D721Med (cell line): ENCODE measurements at regions not wholly inside any gene's neighbourhood (a gene's known extent, or its start where the extent isn't known, plus 50 kb on each side); places are given as distances from the start of the nearest gene placed in this dataset.
A peak's percentile ranks its signal among the peaks of the same experiment; 100 is the strongest.

Experiments
- DNase-seq: peaks from one replicate; pipeline ENCODE4 v3.0.0; 2011; ENCODE audit warnings: low spot score; ENCODE audit not compliant: insufficient read length
- FAIRE-seq: peaks from 2 replicates; lab custom pipeline; 2011; peaks lifted over from hg19 to GRCh38; lab: Jason Lieb, UNC
- TF ChIP-seq, protein P1 (sequence below): IDR thresholded peaks from 2 replicates; pipeline ENCODE4 v1.5.1; 2012; ENCODE audit warnings: mild to moderate bottlenecking, control low read depth; ENCODE audit not compliant: insufficient read depth; ENCODE audit errors: missing control alignments

DNA sequence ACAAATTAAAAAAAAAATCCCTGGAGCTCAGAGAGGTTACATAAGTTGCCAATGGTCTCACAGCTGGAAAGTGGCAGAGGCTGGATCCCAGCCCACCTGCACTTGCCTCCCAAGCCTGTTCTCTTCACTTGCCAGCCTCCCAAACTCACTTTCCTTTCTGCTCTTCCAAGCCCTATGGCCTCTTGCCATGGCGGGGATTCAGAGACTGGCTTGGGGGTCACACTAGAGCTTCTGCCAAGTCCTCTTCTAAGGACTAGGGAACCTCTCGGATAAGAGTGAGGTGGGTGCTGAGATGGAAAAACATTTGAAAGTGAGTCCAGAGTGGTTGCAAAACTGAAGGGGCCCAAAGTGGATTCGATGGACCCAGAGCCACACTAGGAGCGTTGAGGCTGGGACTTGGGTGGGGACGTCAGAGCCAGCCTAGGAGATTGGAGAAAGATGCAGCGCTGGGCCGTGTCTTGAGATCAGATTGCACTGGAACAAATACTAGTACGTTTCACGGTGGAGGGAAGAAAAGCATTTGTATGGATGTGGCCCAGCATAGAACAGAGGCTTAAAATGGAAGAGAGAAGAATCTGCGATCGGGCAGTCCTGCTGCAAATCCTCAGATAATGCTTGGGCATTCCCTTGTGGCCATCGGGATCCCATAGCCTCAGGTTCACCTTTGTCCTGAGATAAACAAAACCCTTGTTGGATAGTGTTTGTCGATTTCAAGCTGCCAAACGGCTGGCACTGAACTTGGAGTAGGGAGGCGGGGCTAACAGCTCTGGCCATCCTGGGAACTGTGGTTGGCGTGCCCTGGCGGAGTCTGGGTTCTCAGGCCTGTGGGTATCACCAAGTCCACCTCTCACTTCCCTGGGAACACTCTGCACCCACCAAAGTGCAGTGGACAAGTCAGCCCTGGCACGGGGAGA is 84.8 kb downstream of the ING1 start:
- no peak for DNase-seq
- TF ChIP-seq, protein P1, sequence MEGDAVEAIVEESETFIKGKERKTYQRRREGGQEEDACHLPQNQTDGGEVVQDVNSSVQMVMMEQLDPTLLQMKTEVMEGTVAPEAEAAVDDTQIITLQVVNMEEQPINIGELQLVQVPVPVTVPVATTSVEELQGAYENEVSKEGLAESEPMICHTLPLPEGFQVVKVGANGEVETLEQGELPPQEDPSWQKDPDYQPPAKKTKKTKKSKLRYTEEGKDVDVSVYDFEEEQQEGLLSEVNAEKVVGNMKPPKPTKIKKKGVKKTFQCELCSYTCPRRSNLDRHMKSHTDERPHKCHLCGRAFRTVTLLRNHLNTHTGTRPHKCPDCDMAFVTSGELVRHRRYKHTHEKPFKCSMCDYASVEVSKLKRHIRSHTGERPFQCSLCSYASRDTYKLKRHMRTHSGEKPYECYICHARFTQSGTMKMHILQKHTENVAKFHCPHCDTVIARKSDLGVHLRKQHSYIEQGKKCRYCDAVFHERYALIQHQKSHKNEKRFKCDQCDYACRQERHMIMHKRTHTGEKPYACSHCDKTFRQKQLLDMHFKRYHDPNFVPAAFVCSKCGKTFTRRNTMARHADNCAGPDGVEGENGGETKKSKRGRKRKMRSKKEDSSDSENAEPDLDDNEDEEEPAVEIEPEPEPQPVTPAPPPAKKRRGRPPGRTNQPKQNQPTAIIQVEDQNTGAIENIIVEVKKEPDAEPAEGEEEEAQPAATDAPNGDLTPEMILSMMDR, result no peak
- FAIRE-seq, result no peak

DNA sequence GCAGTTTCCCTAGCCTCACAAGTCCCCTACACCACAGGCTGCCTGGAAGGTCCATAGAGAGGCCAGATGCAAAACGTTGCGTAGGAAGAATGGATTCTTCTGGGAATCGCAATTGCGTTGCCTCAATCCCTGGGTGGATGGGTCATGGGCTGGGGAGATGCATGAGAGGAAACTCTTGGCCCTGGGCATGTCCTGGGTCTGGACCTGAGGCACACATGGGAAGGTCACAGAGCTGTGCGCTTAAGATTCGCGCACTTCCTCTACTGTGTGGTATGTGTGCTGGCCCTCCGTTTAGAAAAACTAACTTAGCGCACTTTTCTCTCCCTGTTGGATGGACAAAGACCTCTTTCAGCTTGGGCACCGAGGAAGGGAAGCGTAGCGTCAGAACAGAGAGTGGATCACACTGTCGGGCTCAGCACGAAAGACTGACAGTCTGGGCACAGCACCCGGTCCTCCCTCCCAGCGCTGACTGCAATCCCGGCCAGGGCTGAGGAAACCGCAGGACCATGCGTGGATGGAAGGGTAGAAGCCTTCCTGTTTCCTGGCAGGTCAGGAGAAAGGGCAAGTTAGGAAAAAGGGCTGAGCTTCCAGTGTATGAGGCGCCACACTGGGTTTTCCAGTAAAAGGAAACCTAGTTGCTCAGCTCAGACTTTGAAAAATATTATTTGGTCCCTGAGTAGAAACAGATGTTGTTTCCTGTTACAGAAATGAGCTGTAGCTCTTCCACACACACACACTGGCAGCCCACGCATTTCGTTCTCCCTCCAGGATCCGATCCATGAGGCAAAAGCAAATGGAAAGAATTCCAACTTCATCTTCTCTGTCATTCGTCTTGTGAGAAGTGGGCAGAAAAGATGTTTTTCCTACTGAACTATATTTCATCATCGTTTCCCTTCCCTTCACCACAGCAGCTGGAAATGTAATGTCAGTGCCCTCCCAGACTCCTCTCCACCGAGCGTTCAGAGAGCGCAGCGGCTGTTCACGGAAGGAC is 86.0 kb downstream of the ING1 start:
- FAIRE-seq (no peak), DNase-seq (no peak)
- TF ChIP-seq, protein P1, result no peak

DNA sequence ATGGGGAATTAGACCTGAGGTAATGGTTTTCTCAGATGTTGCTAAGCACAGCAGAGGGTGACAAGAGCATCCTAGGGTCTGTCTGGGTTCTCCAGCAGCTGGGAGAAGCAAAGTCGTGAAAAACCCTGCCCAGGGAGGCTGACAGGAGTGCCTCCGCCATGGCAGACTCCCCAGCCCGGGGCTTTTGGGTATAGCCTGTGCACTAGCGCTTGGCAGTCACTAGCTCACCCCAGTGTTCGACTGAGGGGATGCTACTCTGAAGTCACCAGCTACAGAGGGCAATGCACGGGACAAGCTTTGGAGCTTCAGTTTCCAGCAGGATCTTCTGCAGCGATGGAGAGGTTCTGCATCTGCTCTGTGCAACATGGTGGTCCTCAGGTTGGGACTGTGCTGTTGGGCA is 87.5 kb downstream of the ING1 start:
- FAIRE-seq (no peak), DNase-seq (no peak)
- TF ChIP-seq, protein P1, result peak; percentile 4

DNA sequence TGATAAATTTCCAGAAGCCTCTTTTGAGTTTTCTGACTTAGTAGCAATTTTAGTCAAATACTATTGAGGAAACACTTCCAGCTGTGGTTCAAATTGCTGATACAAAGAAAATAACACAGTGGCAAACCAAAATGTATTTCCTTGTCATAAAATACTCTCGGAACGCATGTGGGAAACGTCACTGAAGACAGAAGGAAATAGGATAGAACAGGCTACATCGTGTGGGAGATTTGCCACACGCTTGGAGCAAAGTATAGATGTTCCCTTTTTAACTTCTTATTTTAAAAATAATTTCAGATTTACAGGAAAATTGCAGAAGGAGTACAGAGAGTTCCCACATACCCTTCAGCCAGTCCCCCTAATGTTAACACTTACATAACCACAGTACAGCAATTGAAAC is 88.8 kb downstream of the ING1 start:
- DNase-seq, result no peak
- TF ChIP-seq, protein P1, result no peak
- FAIRE-seq, result no peak

DNA sequence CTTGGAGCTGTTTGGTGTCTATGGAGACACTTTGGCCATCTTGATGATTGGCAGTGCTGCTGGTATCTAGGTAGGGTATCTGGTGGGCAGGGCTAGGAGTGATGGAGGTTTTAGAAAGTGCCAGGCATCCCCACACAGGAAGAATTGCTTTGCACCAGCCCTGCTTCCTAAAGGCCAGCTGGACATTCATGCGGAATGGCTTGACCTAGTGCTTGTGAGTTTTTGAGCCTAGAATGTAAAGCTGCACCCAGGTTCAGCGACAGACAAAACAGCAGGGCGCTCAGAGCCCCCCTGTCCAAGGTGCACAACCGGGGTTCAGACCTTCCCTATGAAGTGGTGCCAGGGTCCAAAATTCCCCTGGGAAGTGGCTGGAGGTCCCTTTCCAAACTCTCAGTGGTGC is 93.1 kb downstream of the ING1 start:
- no peak for FAIRE-seq
- TF ChIP-seq, protein P1, result no peak
- DNase-seq, result no peak

DNA sequence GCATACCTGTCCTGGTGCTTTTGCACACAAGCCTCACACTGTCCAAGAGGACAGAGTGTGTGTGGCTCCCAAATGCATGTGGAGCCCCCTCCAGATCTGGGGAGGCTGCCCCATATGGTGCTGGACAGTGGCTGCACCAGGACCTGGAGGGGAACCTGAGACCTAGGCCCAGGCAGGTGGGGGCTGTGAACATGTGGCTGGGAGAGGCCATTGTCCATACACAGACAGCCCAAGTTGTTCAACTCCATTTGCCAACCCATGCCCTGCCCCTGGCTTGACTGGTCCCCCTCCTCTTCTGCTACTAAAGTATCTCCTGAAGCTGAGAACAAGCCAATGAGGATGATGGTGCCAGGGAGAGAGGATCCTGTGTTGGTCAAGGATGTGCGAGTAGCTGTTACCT is 94.0 kb downstream of the ING1 start:
- FAIRE-seq, result no peak
- no peak for DNase-seq
- TF ChIP-seq, protein P1, result no peak
